ENCODE measurements at regions not wholly inside any gene's neighbourhood (a gene's known extent, or its start where the extent isn't known, plus 50 kb on each side); places are given as distances from the start of the nearest gene placed in this dataset.

GRCh38 chr3:31181661-31182060 lies 287.2 kb upstream of the GADL1 start:
- H3K9me2 ChIP-seq (ENCODE audit: insufficient read depth), result no peaks in the 10 kb centered on the region
- peaks cover 2% of the 10 kb centered on the region; the same call in 1 of the 2 replicates for H3K4me1 ChIP-seq (ENCODE audit: insufficient read depth)
- no peaks in the 10 kb centered on the region for H3K9me3 Mint-ChIP-seq
- H3K4me1 Mint-ChIP-seq, result no peaks in the 10 kb centered on the region; the same call in 2 of the 3 replicates
- H3K4me3 ChIP-seq, result no peak overlapping the region
- H3K27me3 ChIP-seq (ENCODE audit: insufficient read depth), result no peaks in the 10 kb centered on the region
- H3K27me3 Mint-ChIP-seq (ENCODE audit: insufficient read depth, low read depth, poor library complexity), result peaks cover 2% of the 10 kb centered on the region
- ATAC-seq (no peak; the same call in 2 of the 3 replicates), DNase-seq (ENCODE audit: low spot score) (no peak)
- no peaks in the 10 kb centered on the region for H3K79me2 ChIP-seq (replicated peaks; ENCODE audit: insufficient read depth)
- no peaks in the 10 kb centered on the region for H3K36me3 ChIP-seq (ENCODE audit: insufficient read depth)
- H2AFZ ChIP-seq, result 0 out of 2 replicates have a peak overlapping the region, but pooled peaks have one; percentile 18
- H3F3A ChIP-seq (replicated peaks; ENCODE audit: low read depth), result no peaks in the 10 kb centered on the region
- H4K20me1 ChIP-seq (replicated peaks; ENCODE audit: insufficient read depth), result no peaks in the 10 kb centered on the region
- TF ChIP-seq CREB1 (CRISPR knock-in tag; IDR thresholded peaks at IDR 0.05; ENCODE audit: low read depth) (no peak), ZNF331 (CRISPR knock-in tag; IDR thresholded peaks at IDR 0.05; ENCODE audit: low read depth) (no peak), EZH2phosphoT487 (IDR thresholded peaks at IDR 0.05; ENCODE audit: unreplicated experiment) (no peak), NANOG (IDR thresholded peaks at IDR 0.05; ENCODE audit: borderline replicate concordance) (no peak), JUNB (IDR thresholded peaks at IDR 0.05; ENCODE audit: unreplicated experiment) (no peak), ZNF114 (CRISPR knock-in tag; IDR thresholded peaks at IDR 0.05) (no peak), CTCF (conservative IDR thresholded peaks at IDR 0.05; ENCODE audit: low read depth in 2 of 2) (no peak), EZH2 (IDR thresholded peaks at IDR 0.05; ENCODE audit: low read depth, unreplicated experiment) (no peak), STAT1 (IDR thresholded peaks at IDR 0.05; ENCODE audit: unreplicated experiment) (no peak), POLR2AphosphoS5 (IDR thresholded peaks at IDR 0.05; ENCODE audit: low read depth) (no peak)
- TF ChIP-seq, protein P1, sequence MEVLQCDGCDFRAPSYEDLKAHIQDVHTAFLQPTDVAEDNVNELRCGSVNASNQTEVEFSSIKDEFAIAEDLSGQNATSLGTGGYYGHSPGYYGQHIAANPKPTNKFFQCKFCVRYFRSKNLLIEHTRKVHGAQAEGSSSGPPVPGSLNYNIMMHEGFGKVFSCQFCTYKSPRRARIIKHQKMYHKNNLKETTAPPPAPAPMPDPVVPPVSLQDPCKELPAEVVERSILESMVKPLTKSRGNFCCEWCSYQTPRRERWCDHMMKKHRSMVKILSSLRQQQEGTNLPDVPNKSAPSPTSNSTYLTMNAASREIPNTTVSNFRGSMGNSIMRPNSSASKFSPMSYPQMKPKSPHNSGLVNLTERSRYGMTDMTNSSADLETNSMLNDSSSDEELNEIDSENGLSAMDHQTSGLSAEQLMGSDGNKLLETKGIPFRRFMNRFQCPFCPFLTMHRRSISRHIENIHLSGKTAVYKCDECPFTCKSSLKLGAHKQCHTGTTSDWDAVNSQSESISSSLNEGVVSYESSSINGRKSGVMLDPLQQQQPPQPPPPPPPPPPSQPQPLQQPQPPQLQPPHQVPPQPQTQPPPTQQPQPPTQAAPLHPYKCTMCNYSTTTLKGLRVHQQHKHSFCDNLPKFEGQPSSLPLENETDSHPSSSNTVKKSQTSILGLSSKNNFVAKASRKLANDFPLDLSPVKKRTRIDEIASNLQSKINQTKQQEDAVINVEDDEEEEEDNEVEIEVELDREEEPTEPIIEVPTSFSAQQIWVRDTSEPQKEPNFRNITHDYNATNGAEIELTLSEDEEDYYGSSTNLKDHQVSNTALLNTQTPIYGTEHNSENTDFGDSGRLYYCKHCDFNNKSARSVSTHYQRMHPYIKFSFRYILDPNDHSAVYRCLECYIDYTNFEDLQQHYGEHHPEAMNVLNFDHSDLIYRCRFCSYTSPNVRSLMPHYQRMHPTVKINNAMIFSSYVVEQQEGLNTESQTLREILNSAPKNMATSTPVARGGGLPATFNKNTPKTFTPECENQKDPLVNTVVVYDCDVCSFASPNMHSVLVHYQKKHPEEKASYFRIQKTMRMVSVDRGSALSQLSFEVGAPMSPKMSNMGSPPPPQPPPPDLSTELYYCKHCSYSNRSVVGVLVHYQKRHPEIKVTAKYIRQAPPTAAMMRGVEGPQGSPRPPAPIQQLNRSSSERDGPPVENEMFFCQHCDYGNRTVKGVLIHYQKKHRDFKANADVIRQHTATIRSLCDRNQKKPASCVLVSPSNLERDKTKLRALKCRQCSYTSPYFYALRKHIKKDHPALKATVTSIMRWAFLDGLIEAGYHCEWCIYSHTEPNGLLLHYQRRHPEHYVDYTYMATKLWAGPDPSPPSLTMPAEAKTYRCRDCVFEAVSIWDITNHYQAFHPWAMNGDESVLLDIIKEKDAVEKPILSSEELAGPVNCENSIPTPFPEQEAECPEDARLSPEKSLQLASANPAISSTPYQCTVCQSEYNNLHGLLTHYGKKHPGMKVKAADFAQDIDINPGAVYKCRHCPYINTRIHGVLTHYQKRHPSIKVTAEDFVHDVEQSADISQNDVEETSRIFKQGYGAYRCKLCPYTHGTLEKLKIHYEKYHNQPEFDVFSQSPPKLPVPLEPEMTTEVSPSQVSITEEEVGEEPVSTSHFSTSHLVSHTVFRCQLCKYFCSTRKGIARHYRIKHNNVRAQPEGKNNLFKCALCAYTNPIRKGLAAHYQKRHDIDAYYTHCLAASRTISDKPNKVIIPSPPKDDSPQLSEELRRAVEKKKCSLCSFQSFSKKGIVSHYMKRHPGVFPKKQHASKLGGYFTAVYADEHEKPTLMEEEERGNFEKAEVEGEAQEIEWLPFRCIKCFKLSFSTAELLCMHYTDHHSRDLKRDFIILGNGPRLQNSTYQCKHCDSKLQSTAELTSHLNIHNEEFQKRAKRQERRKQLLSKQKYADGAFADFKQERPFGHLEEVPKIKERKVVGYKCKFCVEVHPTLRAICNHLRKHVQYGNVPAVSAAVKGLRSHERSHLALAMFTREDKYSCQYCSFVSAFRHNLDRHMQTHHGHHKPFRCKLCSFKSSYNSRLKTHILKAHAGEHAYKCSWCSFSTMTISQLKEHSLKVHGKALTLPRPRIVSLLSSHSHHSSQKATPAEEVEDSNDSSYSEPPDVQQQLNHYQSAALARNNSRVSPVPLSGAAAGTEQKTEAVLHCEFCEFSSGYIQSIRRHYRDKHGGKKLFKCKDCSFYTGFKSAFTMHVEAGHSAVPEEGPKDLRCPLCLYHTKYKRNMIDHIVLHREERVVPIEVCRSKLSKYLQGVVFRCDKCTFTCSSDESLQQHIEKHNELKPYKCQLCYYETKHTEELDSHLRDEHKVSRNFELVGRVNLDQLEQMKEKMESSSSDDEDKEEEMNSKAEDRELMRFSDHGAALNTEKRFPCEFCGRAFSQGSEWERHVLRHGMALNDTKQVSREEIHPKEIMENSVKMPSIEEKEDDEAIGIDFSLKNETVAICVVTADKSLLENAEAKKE (CRISPR knock-in tag; IDR thresholded peaks at IDR 0.05), result no peak
- TF ChIP-seq, protein P2, sequence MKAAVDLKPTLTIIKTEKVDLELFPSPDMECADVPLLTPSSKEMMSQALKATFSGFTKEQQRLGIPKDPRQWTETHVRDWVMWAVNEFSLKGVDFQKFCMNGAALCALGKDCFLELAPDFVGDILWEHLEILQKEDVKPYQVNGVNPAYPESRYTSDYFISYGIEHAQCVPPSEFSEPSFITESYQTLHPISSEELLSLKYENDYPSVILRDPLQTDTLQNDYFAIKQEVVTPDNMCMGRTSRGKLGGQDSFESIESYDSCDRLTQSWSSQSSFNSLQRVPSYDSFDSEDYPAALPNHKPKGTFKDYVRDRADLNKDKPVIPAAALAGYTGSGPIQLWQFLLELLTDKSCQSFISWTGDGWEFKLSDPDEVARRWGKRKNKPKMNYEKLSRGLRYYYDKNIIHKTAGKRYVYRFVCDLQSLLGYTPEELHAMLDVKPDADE (IDR thresholded peaks at IDR 0.05), result no peak
- TF ChIP-seq, protein P3, sequence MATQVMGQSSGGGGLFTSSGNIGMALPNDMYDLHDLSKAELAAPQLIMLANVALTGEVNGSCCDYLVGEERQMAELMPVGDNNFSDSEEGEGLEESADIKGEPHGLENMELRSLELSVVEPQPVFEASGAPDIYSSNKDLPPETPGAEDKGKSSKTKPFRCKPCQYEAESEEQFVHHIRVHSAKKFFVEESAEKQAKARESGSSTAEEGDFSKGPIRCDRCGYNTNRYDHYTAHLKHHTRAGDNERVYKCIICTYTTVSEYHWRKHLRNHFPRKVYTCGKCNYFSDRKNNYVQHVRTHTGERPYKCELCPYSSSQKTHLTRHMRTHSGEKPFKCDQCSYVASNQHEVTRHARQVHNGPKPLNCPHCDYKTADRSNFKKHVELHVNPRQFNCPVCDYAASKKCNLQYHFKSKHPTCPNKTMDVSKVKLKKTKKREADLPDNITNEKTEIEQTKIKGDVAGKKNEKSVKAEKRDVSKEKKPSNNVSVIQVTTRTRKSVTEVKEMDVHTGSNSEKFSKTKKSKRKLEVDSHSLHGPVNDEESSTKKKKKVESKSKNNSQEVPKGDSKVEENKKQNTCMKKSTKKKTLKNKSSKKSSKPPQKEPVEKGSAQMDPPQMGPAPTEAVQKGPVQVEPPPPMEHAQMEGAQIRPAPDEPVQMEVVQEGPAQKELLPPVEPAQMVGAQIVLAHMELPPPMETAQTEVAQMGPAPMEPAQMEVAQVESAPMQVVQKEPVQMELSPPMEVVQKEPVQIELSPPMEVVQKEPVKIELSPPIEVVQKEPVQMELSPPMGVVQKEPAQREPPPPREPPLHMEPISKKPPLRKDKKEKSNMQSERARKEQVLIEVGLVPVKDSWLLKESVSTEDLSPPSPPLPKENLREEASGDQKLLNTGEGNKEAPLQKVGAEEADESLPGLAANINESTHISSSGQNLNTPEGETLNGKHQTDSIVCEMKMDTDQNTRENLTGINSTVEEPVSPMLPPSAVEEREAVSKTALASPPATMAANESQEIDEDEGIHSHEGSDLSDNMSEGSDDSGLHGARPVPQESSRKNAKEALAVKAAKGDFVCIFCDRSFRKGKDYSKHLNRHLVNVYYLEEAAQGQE (IDR thresholded peaks at IDR 0.05; ENCODE audit: unreplicated experiment), result no peak
- H3K27ac Mint-ChIP-seq, result no peak overlapping the region
- H3K36me3 Mint-ChIP-seq (ENCODE audit: low read depth), result no peaks in the 10 kb centered on the region
- H3K4me3 Mint-ChIP-seq, result no peak overlapping the region
- no peak overlapping the region for H3K27ac ChIP-seq (ENCODE audit: low read depth)
- no peak overlapping the region for H3K4me2 ChIP-seq
